H7 (cell line): ENCODE measurements at regions not wholly inside any gene's neighbourhood (a gene's known extent, or its start where the extent isn't known, plus 50 kb on each side); places are given as distances from the start of the nearest gene placed in this dataset.

ENCODE experiments used
- DNase-seq: peaks from one replicate; pipeline ENCODE4 v3.0.0; 2012
- H3K27me3 ChIP-seq: 2 replicates; pipeline ENCODE4 v1.6.0; 2011; ENCODE audit warnings: mild to moderate bottlenecking, low read length; ENCODE audit not compliant: control insufficient read depth, insufficient read depth
- H3K36me3 ChIP-seq: replicated peaks from 2 replicates; pipeline ENCODE4 v1.5.1; 2011; ENCODE audit warnings: low read length; ENCODE audit not compliant: control insufficient read depth, insufficient read depth
- H3K4me3 ChIP-seq: 2 replicates; pipeline ENCODE4 v1.5.1; 2011; ENCODE audit warnings: low read depth, mild to moderate bottlenecking, control low read depth, low read length, moderate library complexity; ENCODE audit not compliant: insufficient read depth

DNA sequence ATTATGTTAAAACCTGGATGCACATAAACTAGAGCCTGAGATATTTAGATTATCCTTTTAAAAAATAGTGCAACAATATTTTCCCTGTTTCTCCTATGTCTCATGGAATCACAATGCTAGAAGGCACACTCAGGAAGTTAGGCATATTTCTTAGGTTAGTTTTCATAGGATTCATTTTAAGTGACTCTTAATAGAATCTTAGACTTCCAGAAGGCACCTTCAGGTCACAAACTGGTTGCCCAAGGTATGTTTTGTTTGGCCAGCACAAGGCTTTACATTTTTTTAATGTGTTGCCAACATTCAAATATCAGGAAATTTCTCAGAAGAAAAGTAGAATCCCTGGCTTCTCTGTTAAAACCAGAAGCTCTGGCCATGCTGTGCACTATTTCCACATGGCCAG, 129.3 kb downstream of the LNPK start:
- Histone ChIP-seq H3K4me3 (no peak overlapping the region), H3K27me3 (no peaks in the 10 kb centered on the region)
- DNase-seq, result no peak

DNA sequence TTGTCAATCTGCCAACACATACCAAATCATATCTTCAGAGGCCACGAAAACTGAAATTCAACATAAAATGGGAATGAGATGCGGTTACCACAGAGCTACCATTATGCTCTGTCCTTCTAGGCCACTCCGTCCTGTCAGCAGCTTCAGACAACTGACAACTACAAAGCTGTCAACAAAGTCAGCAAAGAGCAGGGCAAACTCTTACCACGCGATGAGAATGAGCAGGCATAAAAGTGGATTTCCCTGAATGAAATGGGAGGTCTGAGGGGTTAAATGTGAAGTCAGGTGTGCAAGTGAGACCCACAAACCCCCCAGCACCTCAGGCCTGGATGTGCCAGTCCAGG, 130.1 kb downstream of the LNPK start:
- Histone ChIP-seq H3K4me3 (no peak overlapping the region), H3K27me3 (no peaks in the 10 kb centered on the region), H3K36me3 (no peaks in the 10 kb centered on the region)
- DNase-seq, result no peak

More for the DNA sequence above, 129.3 kb downstream of the LNPK start:
- H3K36me3 ChIP-seq, result no peaks in the 10 kb centered on the region

DNA sequence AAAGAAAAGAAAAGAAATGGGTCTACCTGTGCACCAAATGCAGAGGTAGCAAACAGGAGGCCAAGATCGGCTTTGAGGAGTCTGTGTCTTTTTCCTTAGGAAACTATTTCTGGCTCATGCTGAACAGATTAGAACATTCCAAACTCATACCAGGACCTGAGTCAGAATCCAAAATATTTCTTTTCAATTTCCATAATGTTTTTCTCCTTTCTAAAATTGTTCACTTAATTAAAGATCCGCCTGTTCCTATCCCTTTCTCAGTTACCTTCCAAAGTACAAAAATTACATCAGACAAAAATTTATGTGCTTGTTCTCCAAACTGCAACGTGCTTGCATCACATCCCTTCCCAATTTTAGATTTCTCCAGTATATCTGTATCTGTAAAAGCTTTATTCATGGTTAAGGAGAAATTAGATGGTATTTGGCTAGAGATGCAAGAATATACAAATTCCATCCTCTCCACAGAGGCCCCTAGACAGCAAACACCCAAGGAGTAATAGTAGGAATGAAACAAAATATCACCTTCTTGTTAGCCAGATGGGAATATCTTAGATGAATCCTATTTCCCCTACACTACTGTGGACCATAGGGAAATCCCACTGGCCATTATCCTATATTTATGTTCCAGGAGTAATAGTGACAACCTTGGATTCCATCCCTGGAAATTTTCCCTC, 130.6 kb downstream of the LNPK start:
- DNase-seq, result no peak
- H3K4me3 ChIP-seq, result no peak overlapping the region

DNA sequence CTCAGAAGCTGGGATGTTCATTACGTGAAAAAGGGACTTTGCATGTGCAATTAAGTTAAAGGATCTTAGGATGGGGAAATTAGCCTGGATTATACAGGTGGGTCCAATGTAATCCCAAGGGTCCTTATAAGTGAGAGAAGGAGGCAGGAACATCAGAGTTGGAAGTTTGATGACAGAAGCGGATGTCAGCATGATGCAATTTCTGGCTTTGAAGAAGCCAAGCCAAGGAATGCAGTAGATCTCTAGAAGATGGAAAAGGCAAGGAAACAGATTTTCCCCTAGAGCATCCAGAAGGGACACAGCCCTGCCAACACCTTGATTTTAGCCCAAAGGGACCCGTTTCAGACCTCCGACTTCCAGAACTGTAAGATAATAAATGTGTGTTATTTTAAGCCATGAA, 136.4 kb downstream of the LNPK start:
- DNase-seq, result no peak
- Histone ChIP-seq H3K36me3 (no peaks in the 10 kb centered on the region), H3K4me3 (no peak overlapping the region), H3K27me3 (no peaks in the 10 kb centered on the region)

More for the DNA sequence above, 130.6 kb downstream of the LNPK start:
- no peaks in the 10 kb centered on the region for H3K36me3 ChIP-seq
- H3K27me3 ChIP-seq, result no peaks in the 10 kb centered on the region

DNA sequence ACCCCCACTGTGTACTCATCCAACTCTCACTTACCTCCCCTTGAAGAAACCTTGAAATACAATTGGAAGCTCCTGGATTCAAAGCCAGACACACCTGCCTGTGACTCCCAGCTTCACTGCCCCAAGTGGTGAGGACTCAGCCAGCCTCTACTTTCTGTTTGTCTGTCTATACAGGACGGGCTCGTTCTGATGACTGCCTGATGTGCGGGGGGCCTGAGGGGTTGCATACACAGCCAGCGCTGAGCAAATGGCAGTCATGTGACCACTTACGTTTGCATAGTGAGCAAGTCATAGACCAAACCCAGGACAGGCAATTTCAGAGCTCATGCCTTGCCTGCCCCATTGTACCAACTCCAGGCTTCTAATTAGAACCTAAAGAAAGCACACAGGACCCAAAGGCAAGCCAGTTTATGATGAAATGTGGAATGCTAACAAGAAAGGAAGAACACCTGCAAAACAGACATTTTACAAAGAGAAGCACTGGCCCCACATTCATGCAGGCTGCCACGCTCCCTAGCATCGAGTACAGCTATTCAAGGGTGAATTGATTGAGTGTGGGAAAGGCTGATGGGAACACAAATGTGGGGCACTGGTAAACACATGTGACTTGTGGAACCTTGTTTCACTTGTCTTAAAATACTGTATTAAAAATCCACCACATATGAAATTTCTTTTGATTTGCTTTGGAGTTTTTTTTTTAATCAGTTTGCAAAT, 137.8 kb downstream of the LNPK start:
- no peak overlapping the region for H3K4me3 ChIP-seq
- H3K27me3 ChIP-seq, result no peaks in the 10 kb centered on the region
- DNase-seq, result no peak
- no peaks in the 10 kb centered on the region for H3K36me3 ChIP-seq

DNA sequence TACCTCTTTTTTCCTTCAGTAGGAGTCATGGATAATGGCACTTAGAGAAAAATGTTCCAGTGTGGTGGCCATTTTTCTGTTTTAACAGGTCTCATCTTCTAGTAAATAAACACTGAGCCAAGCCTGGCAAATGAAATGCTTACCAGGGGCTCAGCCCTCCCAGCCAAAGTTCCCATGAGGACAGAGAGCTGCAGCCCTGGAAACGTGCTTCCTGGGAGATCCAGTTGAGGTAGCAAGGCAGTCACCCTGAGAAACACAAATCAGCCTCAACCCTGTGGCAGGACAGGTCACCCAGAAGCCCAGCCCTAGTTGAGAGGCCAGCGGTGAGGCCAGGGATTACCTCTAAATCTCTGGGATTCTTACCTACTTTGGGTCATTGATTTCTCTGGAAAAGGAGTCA, 140.1 kb downstream of the LNPK start:
- no peak overlapping the region for H3K4me3 ChIP-seq
- no peaks in the 10 kb centered on the region for H3K36me3 ChIP-seq
- no peak for DNase-seq
- no peaks in the 10 kb centered on the region for H3K27me3 ChIP-seq

DNA sequence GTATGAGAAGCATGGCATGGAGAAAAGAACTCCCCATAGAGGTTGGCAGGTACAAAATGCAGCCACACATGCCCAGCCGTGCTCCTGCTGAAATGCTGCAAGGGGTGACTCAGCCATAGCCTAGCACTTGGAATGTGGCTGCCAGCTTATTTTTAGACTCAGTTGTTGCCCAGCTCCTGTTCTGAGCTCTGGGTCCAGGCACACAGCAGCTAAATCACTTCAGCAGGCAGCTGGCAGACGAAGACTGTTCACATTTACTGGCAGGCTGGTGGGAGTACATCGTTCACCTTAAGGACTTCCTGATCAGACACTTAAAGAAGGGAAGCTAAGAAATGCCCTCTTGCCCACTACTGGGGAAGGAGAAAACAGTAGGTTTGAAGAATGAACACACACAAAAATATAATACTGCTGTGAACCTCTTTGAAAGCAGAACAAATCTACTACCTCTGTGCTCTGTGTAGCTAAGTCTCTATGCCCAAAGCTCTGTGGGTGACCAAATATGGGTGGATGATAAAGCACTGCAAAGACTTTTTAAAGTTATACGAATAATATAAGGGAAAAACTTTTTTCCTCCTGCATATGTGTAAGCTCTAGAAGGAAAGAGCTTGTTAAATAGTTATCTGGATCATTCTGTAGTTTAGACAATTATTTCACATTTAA, 146.1 kb downstream of the LNPK start:
- no peaks in the 10 kb centered on the region for H3K27me3 ChIP-seq
- no peaks in the 10 kb centered on the region for H3K36me3 ChIP-seq
- H3K4me3 ChIP-seq, result no peak overlapping the region
- no peak for DNase-seq

DNA sequence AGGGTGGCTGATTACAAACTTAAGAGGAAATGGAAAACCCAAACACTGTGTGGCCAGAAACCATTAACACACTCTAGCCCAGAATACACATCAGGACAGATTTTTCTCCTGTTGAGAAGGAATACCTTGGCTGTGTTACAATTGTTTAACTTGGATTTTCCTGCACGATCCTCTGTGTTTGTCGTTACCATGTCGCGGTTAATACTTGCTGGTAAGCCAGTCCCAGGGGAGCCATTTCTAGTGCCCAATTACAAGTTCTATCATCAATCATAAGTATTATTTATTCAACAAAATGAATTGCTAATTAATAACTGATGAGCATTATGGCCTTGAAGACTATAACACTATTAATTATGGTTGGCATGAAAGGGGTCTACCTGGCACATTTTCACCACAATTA, 146.8 kb downstream of the LNPK start:
- no peaks in the 10 kb centered on the region for H3K27me3 ChIP-seq
- H3K4me3 ChIP-seq, result no peak overlapping the region
- no peaks in the 10 kb centered on the region for H3K36me3 ChIP-seq
- DNase-seq, result no peak

DNA sequence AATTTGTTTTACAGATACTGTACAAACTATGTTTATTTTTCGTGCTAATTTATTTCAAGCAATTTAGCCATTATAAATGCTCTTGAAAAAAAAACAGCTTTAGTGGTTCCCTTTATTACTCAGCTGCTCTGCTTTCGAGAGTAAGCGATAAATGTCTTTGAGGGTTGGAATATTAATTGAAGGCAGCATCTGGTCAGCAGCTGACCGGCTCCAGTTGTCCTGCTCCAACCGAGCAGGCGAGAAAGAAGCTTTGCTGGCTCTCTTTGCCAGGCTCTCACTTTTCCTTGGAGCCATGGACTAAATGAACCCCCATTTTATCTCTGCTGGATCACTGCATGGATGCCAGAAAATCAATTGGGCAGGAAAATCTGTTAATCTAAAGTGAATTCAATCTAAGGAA, 147.4 kb downstream of the LNPK start:
- H3K36me3 ChIP-seq, result no peaks in the 10 kb centered on the region
- H3K27me3 ChIP-seq, result no peaks in the 10 kb centered on the region
- no peak overlapping the region for H3K4me3 ChIP-seq
- no peak for DNase-seq

DNA sequence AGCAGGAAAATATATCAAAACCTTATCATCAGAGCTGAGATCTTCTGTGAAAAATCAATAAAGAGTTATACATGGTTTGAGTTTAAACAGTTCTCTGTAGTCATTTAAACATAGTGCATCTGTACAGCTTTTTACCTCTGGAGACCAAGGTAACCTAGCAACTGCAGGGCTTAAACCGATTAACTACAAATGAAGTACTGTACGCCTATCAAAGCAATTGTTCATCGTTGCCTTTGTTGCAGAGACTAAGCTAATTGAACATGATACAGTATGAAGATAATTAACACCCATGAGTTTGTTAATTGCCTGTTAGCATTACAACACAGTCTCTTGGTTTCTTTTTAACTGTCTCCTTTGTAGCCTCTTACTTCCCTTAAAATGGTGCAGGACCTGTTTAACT, 147.9 kb downstream of the LNPK start:
- no peak overlapping the region for H3K4me3 ChIP-seq
- H3K27me3 ChIP-seq, result no peaks in the 10 kb centered on the region
- H3K36me3 ChIP-seq, result no peaks in the 10 kb centered on the region
- no peak for DNase-seq

DNA sequence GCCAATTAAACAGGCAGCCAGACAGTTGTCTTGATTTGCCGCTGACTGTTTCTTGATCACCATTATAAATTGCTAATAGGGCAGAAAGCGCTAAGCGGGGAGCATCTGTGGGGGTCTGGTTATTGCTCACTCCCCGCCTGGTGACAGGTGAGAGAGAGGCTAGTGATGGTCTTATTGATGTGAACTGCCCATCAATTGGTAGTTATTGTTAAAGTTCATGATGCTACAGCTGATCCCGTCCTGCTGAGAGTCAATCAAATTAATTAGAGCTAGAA, 148.5 kb downstream of the LNPK start:
- H3K27me3 ChIP-seq, result no peaks in the 10 kb centered on the region
- no peak for DNase-seq
- H3K4me3 ChIP-seq, result no peak overlapping the region
- H3K36me3 ChIP-seq, result no peaks in the 10 kb centered on the region

DNA sequence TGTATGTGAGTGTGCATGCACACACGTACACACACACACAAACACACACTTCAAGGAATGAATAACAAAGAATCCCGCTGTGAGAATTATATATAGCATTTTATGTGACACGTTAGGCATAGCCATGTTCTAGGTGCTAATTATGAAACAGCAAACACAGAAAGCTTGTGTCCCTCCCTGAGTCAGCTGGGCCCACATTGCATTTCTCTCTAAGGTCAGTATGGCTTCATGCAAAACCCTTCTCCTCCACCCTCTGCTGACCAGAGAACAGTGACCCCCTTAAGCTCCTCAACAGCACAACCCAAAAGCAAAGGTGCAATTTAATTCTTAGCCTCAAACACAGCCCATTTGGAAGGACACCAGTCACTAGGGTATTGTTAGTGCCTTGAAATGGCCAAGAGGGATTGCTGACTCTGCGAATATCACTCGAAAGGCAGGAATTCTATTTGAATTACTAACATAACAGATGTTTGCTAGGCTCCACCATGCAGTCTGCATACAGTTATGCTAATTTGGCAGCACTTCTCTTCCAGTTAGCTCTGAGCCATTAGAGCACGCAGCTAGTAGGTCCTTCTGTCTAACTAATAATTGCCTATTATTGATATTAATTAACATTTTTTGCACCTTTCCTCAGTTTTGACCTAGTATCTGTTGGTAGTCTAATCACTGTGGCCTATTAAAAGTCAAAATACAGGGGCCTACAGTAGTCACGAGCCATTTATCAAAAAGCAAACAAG, 149.0 kb downstream of the LNPK start:
- H3K36me3 ChIP-seq, result no peaks in the 10 kb centered on the region
- no peak for DNase-seq
- no peak overlapping the region for H3K4me3 ChIP-seq
- no peaks in the 10 kb centered on the region for H3K27me3 ChIP-seq

DNA sequence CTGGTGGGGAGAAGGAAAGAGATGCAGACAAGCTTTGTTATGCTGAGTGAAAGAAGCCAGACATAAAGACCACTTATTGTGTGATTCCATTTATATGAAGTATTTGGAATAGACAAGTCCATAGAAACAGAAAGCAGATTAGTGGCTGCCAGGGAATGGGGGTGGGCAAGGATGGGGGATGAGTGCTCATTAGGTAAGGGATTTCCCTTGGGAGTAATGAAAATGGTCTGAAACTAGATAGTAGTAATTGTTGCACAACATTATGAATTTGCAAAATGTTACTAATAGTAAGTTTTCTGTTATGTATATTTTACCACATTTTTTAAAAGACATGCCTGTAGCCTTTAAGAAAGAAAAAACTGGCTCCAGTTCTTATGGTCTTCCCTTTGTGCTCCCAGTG, 154.9 kb downstream of the LNPK start:
- H3K27me3 ChIP-seq, result no peaks in the 10 kb centered on the region

DNA sequence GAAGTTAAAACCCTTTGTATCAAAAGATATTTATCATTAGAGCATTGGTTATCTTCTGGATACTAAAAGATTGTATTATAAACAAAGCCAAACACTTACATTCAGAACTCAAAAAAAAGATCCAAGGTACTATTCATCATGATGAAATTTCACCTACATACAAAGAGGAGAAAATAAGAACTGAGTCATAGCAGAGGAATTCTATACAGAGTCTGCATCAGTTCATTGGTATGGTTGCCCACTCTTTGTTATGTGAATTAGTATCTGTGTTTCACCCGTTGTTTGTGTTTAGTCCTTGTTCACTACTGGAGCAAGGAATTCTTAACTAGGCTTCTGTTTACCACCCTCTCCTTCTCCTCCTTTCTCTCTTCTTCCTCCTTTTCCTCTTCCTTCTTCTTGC, 157.9 kb downstream of the LNPK start:
- H3K36me3 ChIP-seq, result no peaks in the 10 kb centered on the region
- H3K4me3 ChIP-seq, result no peak overlapping the region
- no peaks in the 10 kb centered on the region for H3K27me3 ChIP-seq
- no peak for DNase-seq

More for the DNA sequence above, 154.9 kb downstream of the LNPK start:
- Histone ChIP-seq H3K4me3 (no peak overlapping the region), H3K36me3 (no peaks in the 10 kb centered on the region)
- no peak for DNase-seq

DNA sequence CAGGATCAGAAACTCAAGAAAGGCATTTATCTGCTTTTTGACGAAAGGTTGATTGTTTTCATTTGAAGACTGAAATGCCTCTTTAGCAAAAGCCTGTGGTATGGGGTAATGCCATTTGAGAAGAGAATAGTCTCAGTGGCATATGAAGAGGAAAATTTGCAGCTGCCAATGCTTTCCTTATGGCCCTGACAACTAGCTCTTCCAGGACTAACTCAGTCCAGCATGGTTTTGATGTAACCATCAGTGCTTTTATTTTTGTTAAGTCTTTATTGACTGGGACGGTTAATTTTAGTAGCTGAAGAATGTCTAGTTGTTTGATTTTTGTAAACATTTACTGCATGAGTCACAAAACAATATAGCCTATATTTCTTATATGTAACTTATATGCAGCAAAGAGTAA, 158.4 kb downstream of the LNPK start:
- no peak for DNase-seq
- Histone ChIP-seq H3K27me3 (no peaks in the 10 kb centered on the region), H3K36me3 (no peaks in the 10 kb centered on the region), H3K4me3 (no peak overlapping the region)
